ENCODE measurements at regions not wholly inside any gene's neighbourhood (a gene's known extent, or its start where the extent isn't known, plus 50 kb on each side); places are given as distances from the start of the nearest gene placed in this dataset.

- DNase-seq, result no peak
Measured at GRCh38 chr6:138580040-138580439, 80.7 kb upstream of the NHSL1 start.

GRCh38 chr6:138580801-138581200 lies 81.5 kb upstream of the NHSL1 start:
- no peak for DNase-seq

- no peak for DNase-seq
Measured at GRCh38 chr6:138582573-138582972, 83.3 kb upstream of the NHSL1 start.

GRCh38 chr6:138586638-138587037 lies 87.3 kb upstream of the NHSL1 start:
- no peak for DNase-seq

- DNase-seq, result no peak
Measured at GRCh38 chr6:138588805-138589434, 89.6 kb upstream of the NHSL1 start.

DNA sequence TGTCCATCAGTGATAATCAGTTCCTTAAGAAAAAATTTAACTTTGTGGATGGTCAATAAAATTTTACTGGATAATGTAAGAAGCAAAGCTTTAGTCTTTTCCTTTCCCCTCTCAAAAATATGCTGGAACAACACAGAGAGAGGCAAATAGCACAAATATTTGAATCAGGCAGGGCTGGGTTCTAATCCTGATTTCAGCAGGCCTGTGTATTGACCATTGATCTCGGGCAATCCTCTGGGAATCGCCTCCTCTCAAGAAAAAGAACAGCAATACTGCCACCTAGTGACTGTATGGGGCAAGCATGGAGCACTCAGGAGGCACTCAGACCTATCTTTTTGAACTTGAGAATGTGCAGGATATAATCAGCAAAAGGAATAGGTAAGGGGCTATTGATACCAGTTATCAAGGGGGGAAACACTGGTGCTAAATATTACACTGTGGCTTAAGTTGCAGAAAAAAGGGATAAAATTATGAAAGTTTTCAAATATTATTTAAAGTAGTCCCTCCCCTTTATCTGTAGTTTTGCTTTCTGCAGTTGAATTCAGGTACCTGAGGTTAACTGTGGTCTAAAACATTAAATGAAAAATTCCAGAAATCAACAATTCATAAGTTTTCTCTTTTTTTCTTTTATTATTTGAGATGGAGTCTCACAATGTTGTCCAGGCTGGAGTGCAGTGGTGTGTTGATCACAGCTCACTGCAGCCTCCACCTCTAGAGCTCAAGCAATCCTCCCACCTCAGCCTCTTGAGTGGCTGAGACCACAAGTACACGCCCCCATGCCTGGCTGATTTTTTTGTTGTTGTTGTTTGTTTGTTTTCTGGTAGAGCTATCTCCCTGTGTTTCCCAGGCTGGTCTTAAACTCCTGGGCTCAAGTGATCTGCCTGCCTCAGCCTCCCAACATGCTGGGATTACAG lies 91.8 kb upstream of the NHSL1 start:
- DNase-seq, result no peak

- no peak for DNase-seq
Measured at GRCh38 chr6:138592749-138593123, 93.4 kb upstream of the NHSL1 start.

DNA sequence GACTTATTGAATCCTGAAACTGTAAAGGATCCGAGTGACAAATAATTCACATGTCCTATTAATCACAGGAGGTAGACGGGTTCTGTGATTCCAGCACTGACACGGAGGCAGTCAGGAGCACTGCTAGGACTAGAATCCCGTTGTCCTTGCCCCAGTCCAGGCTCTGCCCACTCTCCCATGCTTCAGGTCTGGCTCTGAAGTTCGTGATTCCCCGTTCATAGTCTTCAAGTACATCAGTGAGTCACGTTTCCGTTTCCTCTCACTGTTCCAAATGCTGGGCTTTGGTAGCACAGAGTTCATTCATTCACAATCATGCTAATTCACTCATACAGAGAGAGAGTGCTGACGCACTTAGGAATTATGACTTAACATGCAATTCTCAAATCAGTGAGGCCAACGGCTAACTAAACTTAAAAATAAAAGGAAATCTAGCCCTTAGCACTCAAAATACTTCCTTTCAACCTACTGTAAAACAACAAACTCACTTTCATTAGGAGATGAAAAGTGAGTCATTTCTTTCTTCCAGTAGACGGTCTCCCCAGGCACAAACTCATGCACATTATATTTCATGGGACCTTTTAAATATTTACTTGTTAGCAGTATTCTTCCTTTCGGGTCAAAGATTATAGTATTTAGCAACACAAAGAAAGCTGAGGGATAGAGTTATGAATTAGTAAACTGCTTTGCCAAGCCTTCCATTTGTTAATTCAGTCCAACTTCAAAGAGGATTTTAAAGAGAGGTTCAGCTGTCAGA lies 94.0 kb upstream of the NHSL1 start:
- no peak for DNase-seq

DNA sequence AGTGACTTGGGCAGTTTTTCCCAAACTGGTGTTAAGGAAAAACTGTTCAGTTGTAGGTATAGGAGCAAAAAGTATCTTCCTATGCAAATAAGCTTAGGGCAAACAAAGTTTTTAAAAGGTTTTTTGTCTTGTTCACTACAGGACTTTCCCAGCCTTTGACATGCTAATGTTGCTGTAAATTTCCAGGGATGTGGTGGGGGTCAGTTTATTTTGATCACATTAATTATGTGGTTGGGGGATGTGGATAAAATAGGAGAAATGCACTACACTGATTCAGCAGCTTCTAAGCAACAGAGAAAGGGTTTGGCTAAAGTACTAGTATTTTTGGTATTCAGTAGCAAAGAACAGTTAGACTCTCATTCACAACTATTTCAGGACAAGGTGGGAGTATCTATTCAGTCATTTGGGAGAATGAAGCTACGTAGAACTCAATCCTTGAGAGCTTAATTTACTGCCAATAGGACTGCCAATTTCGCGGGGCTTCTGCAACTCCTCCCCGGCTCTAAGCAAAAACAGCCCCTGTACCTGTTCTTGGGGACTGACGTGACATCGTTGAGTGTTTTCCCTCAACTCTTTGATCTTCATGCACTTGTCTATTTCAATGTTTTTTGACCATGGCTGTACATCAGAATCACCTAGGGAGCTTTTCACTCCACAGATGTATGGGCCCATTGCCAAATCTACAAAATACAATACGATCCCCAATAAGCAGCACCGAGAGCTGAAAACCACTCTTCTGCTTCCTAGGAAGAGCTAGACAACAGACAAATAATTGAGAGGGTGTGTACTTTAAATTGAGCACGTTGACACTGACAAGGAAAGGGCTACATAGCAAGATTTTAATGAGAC lies 94.8 kb upstream of the NHSL1 start:
- no peak for DNase-seq

DNA sequence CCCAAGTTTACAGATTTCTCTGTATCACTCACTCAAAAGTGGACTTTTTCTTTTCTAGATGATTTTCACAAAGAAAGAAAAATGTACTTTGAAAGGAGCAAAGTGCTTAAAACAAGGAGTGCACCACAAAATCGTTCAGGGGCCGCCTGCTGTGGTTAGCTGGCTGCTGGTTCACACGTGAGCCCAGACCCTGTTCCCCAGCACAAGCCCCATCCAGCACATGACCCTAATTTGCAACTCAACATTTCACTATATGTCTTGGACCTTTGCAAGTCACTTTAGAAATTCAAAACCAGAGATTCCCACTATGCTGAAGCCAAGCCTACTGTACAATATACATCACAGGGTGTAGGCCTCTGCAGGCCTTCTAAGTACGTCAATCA lies 95.5 kb upstream of the NHSL1 start:
- no peak for DNase-seq

DNA sequence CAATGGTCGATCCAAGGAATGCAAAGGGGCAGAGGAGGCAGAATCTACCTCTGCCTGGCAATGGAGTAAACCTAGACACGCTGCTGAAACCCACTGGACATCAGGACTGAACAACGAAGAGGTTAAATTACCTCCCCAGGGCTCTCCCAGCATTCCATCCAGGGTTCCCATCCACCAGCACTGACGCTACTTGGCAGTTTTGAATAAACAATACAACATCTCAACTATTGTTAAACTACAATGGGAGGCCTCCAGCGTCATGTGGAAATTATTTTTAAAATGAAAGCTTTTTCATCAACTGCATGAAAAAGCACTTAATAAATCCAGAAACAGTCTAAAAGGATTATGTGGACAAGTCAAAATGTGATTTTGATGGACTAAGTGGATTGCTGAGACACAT lies 96.8 kb upstream of the NHSL1 start:
- DNase-seq, result no peak

GRCh38 chr6:138596591-138596990 lies 97.3 kb upstream of the NHSL1 start:
- DNase-seq, result no peak

GRCh38 chr6:138597336-138597735 lies 98.0 kb upstream of the NHSL1 start:
- DNase-seq, result no peak

GRCh38 chr6:138598562-138599173 lies 99.4 kb upstream of the NHSL1 start:
- DNase-seq, result no peak

DNA sequence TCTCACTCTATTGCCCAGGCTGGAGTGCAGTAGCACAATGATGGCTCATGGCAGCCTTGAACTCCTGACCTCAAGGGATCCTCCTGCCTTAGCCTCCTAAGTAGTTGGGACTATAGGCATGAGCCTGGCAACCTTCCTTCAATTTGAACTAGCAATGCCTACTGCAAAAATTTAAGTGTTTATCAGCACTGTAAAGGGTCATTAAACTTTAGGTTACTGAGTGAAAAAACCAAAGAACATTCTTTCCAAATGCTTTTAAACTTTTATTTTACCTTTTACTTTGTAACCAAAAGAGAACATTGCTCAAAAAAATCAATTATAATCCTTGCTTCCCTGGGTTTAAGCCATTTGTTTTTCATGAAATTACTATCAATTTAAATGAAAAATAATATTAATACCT lies 101.0 kb upstream of the NHSL1 start:
- no peak for DNase-seq

DNA sequence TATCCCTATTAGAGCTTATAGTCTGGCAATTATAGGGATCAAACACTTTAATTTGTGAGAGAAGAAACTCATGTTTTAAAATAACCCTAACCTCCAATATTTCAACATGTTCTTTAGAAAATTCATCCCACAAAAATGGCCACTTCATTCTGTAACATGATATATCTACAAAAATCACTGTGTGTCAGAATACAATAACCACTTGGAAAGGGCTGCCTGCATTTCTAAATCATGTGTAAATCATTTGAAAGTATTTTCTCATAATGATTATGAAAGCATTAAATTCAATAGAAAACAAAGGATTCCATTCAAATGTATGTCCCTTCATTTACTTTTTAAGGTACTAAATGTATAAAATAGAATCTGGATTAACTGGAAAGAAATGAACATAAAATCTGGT lies 101.4 kb upstream of the NHSL1 start:
- DNase-seq, result no peak

- no peak for DNase-seq
Measured at GRCh38 chr6:138601128-138601527, 101.8 kb upstream of the NHSL1 start.

GRCh38 chr6:138605958-138606357 lies 106.7 kb upstream of the NHSL1 start:
- no peak for DNase-seq

DNA sequence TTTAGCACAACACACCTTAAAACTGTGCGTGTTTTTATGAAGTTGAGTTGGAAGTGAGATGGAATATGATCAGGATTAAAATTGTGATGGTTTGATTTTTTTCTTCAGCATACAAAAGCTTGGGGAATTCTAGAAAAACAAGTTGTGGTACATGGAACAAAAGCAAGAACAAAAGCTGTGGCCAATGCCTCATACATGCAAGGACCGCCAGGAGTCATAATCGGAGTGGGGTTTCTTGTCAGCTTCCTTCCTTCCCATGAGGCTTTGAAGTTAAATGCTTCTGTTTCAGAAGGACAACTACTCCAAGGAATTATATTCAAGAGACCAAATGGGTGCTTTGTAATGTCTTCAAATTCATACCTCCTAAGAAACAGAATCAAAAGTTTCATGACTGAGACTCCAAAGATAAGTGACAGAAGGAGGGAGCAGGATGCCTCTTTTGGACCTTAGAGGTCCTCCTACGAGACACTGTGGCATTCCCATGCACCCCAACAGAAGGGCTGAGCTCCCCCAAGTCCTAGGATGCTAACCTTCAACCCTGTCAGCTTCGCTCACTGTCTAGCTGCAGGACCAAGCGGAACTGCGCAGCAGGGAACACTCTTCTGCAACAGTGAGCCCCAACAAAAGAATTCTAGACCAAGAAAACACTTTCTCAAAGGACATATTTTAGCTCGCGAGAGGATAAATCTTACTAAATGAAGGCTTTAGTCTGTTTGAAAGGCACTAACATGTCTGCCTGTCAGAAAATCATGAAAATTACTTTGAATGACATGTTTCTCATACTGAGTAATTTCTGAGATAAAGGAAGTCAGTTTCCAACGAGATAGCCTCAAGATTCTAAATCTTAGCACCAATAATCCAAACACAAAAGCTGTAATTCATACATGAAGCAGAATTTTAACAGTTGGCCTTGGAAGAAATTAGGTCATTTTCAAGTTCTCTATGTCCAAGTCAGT lies 108.5 kb upstream of the NHSL1 start:
- no peak for DNase-seq

- no peak for DNase-seq
Measured at GRCh38 chr6:138608896-138609295, 109.6 kb upstream of the NHSL1 start.

GRCh38 chr6:138609801-138610430 lies 110.6 kb upstream of the NHSL1 start:
- DNase-seq, result no peak
